Stimulated activated CD4-positive, alpha-beta T cell treated with anti-CD3 and anti-CD28 coated beads, Interleukin-12 subunit alpha, Interleukin-12 subunit beta, amount 100 ng/mL, for 48 hours (primary cell): ENCODE measurements at regions not wholly inside any gene's neighbourhood (a gene's known extent, or its start where the extent isn't known, plus 50 kb on each side); places are given as distances from the start of the nearest gene placed in this dataset.
"Not testable (repeated sequence)": the region's sequence is repeated elsewhere in the genome, so short reads cannot be mapped to it uniquely, and the experiment has no call there.

Source experiments
- DNase-seq, 3 donors: peaks; one replicate each; pipeline ENCODE4 v3.0.0-alpha.2; 2020; ENCODE audit warnings: low read depth in 2 of 3, low spot score in 1 of 3

DNA sequence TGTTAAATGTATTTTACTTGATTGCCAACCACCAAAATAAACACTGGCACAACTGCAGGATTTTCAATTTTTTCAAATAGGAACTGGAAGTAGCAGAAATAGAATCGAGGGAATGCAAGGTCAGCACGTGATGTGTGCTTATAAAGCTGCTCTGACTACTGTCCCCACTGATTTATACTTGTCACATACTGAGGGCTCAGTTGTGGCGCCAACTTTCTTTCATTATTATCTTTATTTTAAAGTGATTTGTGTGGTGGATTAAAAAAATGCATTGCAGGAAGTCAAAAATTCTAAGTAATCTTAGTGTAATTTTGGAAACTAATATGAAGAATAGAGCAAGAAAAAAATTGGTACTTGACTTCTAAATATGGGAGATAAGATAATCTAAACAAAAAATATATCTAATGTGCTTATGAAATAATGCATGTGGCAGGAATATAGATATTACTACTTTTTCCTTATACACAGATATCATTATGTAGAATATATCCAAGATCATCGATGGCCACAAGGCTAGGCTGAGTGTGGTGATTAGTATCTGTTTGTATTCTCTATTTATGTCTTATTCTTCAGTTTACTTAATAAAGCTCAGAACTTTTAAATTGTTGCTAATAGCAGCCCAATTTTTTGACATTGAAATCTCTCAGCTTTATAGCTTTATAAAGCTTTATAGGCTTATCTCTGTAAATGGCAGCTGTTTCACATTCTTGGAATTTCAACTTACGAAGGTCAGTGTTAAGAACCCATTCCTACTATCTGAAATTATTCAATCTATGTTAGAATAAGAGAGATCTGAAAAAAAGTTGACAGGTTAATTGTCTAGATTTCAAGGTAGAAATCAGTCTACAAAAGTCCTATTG is 404.5 kb upstream of the ADAMTS5 start:
- no peak for DNase-seq

- DNase-seq, result no peak
Observed at GRCh38 chr21:27369978-27370571, 403.2 kb upstream of the ADAMTS5 start.

DNA sequence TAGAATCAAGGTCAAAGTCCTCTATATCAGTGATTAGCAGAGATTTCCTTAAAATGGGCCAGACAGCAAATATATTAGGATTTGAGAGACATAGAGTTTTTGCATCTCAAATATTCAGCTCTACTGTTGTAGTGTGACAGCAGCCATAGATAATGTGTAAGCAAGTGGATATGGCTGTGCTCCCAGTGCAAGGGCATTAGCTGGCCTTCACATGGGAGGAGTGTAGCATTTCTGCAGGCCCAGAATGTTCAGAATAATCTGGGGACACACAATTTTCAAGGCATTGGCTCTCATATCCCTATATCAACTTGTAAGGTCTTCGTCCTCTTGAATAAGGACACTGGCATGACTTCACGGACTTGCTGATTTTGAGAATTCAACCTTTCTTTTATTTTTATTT is 402.3 kb upstream of the ADAMTS5 start:
- DNase-seq, result no peak

- no peak for DNase-seq
Observed at GRCh38 chr21:27366646-27367235, 399.9 kb upstream of the ADAMTS5 start.

- DNase-seq, result no peak
Observed at GRCh38 chr21:27366036-27366435, 399.1 kb upstream of the ADAMTS5 start.

DNA sequence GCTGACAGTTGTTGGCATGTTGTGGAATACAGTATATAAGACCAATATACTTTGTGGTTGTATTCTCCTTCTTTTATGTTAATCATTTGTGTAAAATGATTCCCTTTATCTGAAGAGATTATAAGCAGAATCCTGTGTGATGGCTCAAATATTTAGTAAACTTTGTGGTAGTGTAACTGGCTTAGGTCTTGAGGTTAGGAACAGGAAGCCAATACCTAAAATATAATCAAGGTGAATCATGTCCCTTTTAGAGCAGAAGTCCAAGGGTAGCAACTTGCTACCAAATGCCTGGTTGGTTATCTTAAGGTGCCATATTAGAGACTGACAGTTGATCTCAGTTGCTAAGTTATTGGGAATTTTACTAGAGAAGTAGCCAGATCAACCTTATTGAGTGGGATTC is 398.5 kb upstream of the ADAMTS5 start:
- DNase-seq, result no peak

DNA sequence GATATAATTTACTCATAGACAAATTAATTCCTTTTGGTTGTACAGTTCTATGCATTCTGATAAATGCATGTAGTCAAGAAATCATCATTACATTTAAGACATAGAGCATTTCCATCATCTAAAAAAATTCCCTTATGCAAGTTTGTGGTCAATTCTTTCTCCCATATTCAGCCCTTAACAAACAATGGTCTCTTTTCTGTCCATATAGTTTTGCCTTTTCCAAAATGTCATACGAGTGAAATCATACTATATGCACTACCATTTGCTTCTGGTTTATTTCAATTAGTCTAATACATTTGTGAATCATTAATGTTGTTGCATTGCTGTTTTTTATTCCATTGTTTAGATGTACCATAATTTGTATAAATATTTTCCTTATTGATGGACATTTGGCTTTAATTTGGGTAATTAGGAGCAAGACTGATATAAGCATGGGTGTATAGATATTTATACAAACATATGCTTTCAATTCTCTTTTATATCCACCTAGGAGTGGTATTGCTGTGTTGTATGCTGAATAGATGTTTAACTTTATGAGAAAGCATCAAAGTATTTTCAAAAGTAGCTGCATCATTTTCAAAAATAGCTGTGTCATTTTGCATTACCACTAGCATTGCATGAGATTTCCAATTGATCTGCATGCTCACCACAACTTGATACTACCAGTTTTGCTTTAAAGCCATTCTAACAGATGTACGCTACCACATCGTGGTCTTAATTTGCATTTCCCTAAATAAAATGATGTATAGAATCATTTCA is 397.0 kb upstream of the ADAMTS5 start:
- no peak for DNase-seq

DNA sequence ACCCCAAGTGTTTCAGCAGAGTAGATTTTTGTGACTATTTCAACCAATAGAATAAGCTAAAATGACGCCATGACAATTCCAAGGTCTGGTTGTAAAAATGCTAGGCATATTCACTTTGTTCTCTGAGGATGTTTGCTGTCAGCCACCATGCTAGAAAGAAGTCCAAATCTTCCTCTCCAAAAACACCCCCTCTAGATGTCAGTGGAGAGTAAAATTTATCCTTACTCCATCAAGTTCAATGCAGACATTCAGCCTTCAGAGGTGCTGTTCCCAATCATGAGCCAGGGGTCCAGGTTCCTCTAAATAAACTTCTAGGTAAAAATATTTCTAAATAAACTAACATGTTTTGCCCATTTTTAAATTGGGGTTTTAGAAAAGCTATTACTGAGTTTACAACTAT is 395.4 kb upstream of the ADAMTS5 start:
- no peak for DNase-seq

DNA sequence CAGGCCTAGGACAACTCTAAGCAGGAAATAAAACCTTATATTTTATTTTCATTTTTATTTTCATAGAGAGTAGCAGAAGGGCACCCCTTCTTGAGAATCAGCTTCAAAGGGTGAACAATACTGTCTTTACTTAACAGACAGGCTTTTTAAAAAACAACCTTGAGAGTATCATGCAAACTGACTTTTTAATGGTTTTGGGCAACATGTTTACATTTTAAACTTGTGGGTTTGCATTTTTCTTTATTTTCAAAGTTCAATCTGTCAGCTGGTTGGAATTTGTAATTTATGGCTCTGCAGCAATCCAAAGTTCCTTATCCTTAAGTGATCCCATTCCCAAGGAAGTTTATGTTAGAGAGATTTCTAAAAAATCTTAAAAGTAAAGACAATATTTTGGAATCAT is 392.3 kb upstream of the ADAMTS5 start:
- DNase-seq, result no peak

DNA sequence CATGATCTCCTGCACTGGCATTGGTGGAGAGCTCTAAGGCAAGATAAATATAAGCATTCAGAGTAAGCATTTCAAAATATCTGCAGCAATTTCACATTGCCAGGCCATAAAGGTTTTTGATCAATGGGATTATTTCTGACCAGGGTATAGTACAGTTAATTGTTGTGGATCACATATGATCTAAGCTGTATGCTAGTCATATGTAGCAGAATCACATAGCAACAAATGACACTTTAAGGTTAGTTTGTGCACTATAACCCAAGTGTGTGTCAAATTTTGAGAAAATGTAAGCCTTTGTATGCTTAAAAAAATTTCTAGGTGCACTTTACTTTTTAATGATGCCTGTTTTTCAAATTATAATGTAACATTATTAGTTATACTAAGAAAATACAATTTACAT is 386.0 kb upstream of the ADAMTS5 start:
- DNase-seq, result no peak

GRCh38 chr21:27346041-27346448 is 379.2 kb upstream of the ADAMTS5 start:
- no peak for DNase-seq

DNA sequence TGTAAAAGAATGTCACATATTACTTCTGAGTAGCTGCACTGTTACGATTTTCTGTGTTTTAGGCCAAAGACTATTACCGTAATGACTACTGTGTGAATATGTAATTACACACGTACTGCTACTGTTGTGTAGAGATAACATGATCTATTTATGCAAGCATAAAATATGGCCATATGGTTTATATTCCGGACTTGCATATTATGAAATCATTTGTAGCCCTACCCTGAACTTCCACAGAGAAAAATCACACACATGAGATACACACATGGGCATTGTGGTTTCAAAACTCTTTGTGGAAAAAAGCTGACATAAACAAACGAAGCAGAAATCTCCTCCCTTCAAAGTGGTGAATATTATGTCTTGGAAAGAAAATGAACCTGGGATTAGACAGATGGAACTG is 373.0 kb upstream of the ADAMTS5 start:
- no peak for DNase-seq

GRCh38 chr21:27338007-27338406 is 371.1 kb upstream of the ADAMTS5 start:
- not testable (repeated sequence) for DNase-seq

GRCh38 chr21:27333096-27333495 is 366.2 kb upstream of the ADAMTS5 start:
- DNase-seq, result no peak

DNA sequence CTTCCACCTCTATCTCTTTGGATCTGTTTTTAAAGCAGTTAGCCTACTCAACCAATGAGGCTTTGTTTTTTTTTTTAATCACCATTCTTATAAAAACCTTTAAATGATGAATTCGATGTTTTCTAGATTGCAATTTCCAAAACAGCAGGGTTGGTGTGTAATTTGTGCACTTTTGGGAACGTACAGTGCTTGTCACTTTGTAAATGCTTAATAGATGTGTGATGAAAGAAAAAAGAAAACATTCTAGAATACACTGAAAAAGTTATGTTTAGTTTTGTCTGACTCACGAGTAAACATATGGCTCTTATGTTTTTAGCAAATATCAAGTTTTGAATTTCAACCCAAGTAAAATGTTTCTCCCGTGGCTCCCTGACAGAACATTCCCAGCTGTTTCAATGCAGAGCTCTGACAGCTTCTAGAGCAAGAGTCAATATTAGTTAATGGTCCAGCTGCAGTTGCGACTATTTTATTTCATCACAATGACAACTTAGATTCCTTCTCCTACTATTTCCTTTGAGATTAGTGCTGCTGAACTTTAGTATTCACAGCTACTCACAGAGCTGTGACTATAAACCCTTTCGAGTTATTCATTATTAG is 362.5 kb upstream of the ADAMTS5 start:
- no peak for DNase-seq

DNA sequence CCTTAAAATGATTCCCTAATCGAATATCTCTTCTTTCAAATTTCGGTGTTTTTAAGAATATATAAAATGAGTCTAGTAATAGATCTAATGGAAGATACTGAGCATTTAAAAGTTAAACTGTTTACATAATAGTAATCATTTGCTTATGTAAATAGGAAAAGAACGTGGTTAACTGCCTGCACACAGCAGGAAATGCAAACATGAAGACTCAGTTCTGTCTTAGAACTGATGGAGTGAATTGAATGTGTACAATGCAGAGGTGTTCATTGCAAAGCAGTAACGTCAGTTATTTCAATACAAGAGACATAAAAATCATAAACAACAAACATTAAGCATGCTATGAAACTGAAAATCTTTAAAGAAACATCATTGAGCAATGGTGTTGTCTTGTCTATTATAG is 359.4 kb upstream of the ADAMTS5 start:
- no peak for DNase-seq

DNA sequence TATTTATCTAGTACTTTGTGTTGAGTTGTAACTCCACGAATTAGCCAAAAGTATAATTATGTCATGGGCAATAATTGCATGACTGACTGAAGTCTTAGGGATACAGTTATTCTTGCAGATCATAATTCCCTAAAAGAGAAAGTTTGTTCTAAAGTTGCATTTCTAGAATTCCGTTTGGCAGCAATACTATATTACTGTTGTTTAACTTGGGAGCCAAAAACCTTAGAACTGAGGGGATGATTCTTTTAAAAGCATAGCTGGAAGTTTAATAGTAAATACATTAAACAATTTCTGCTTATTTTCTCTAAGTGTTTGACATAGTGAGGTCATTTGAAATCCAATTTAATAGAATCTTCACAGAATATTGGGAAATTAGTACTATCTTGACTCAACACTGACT is 356.4 kb upstream of the ADAMTS5 start:
- DNase-seq, result no peak

DNA sequence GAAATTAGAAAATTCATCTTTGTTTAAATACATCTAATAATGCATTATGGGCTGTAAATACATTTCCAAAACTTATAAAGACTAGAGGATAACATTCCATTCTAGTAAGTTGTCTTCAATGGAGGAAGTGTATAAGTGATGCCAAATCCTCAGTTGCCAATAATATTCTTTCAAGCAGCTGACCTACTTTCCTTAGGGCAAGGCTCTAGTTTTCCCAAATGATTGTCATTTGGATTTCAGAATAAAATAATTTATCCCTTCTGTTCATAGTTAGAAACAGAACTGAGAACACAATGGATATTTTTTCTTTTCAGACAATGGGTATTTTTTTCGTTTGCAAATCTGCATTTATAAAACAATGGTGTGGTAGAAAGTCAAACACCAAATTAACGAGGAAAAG is 354.9 kb upstream of the ADAMTS5 start:
- DNase-seq, result no peak

- DNase-seq, result no peak
Observed at GRCh38 chr21:27320868-27321267, 354.0 kb upstream of the ADAMTS5 start.

DNA sequence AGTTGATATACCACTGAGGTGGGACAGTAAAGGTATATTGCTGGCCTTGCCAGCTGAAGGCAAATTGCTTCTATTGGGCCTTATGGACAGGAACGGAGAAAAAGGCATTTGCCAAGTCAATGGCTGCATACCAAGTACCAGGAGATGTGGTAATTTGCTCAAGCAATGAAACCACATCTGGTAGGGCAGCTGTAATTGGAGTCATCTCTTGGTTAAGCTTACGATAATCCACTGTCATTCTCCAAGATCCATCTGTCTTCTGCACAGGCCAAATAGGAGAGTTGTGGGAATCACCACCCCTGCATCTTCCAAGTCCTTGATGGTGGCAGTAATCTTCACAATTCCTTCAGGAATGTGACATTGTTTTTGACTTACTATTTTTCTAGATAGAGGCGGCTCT is 350.7 kb upstream of the ADAMTS5 start:
- DNase-seq, result not testable (repeated sequence)

GRCh38 chr21:27315373-27315772 is 348.5 kb upstream of the ADAMTS5 start:
- DNase-seq, result no peak
